Endothelial cell of umbilical vein (primary cell): ENCODE measurements at regions not wholly inside any gene's neighbourhood (a gene's known extent, or its start where the extent isn't known, plus 50 kb on each side); places are given as distances from the start of the nearest gene placed in this dataset.
"Not testable (repeated sequence)": the region's sequence is repeated elsewhere in the genome, so short reads cannot be mapped to it uniquely, and the experiment has no call there.

Experiments used
- BruUV-seq: library from RNA; stranded (reverse); fragments of 400-500 nt; replicated peaks from 2 replicates; lab custom pipeline; 2021; lab: Mats Ljungman, UMichigan
- CTCF ChIA-PET: fragments of 300-600, 350-600 bp; sonication (Branson Sonifier 250); formaldehyde crosslinking; loops from one replicate; lab custom pipeline; 2021; ENCODE audit warnings: antibody characterized with exemption, inconsistent platforms; lab: Charles Lee
- POLR2A ChIA-PET: fragments of 300-600, 350-600 bp; sonication (Branson Sonifier 250); formaldehyde crosslinking; loops from one replicate; lab custom pipeline; 2021; ENCODE audit warnings: antibody characterized with exemption, inconsistent platforms; lab: Charles Lee
- DNase-seq: peaks from one replicate; pipeline ENCODE4 v3.0.0-alpha.2; 2011; ENCODE audit warnings: low read depth, low spot score
- FAIRE-seq: peaks from 2 replicates; lab custom pipeline; 2011; peaks lifted over from hg19 to GRCh38; lab: Jason Lieb, UNC
- H2AFZ ChIP-seq: 2 replicates; pipeline ENCODE4 v1.6.0; 2012; ENCODE audit warnings: low read depth, low read length, control low read depth, inconsistent platforms
- H3K27ac ChIP-seq: 2 replicates; pipeline ENCODE4 v1.5.1; 2011; ENCODE audit warnings: low read depth, mild to moderate bottlenecking, control low read depth, low read length, moderate library complexity; ENCODE audit not compliant: insufficient read depth
- H3K27me3 ChIP-seq, 2 experiments: 2 replicates each; pipeline versions ENCODE4 v1.6.0 to v1.6.1; 2011; ENCODE audit warnings: low read length in 2 of 2, mixed read lengths in 1 of 2; ENCODE audit not compliant: control insufficient read depth in 2 of 2, insufficient read depth in 2 of 2
- H3K36me3 ChIP-seq, 2 experiments: 2 replicates in 1 of 2; 3 replicates in 1 of 2; pipeline ENCODE4 v1.5.1; 2011; ENCODE audit warnings: low read length in 2 of 2, mild to moderate bottlenecking in 1 of 2, moderate library complexity in 1 of 2; ENCODE audit not compliant: control insufficient read depth in 2 of 2, insufficient read depth in 2 of 2; ENCODE audit errors: extremely low read depth in 1 of 2
- H3K4me1 ChIP-seq: 3 replicates; pipeline ENCODE4 v1.5.1; 2011; ENCODE audit warnings: mild to moderate bottlenecking, low read length; ENCODE audit not compliant: control insufficient read depth, insufficient read depth; ENCODE audit errors: extremely low read depth
- H3K4me2 ChIP-seq: 2 replicates; pipeline ENCODE4 v1.6.1; 2011; ENCODE audit warnings: low read length, control low read depth, mixed read lengths; ENCODE audit not compliant: insufficient read depth
- H3K4me3 ChIP-seq, 3 experiments: fragments of 200-600 bp in 1 of 3; sonication (generic), shearing (Covaris generic) in 1 of 3; replicated peaks in 1 of 3; 2 replicates each; pipeline ENCODE4 v1.5.1; 2011 to 2016; ENCODE audit warnings: control low read depth in 3 of 3, low read length in 3 of 3, mild to moderate bottlenecking in 2 of 3, inconsistent platforms in 1 of 3, low read depth in 1 of 3, moderate library complexity in 1 of 3; ENCODE audit not compliant: insufficient read depth in 1 of 3
- H3K79me2 ChIP-seq: 2 replicates; pipeline ENCODE4 v1.6.0; 2012; ENCODE audit warnings: low read length, inconsistent platforms; ENCODE audit not compliant: control insufficient read depth, insufficient read depth
- H3K9ac ChIP-seq: replicated peaks from 2 replicates; pipeline ENCODE3; 2011; ENCODE audit warnings: low read length, control low read depth; ENCODE audit not compliant: insufficient read depth; ENCODE audit errors: extremely low read depth
- H3K9me1 ChIP-seq: replicated peaks from 3 replicates; pipeline ENCODE4 v1.6.0; 2011; ENCODE audit warnings: mild to moderate bottlenecking, low read length; ENCODE audit not compliant: control insufficient read depth, insufficient read depth; ENCODE audit errors: extremely low read depth
- H3K9me3 ChIP-seq: replicated peaks from 2 replicates; pipeline ENCODE4 v1.5.1; 2012; ENCODE audit warnings: low read length, inconsistent platforms; ENCODE audit not compliant: control insufficient read depth, insufficient read depth
- H4K20me1 ChIP-seq: replicated peaks from 2 replicates; pipeline ENCODE3; 2011; ENCODE audit warnings: mild to moderate bottlenecking, low read length; ENCODE audit not compliant: control insufficient read depth, insufficient read depth; ENCODE audit errors: extremely low read depth
- dilution Hi-C: fragments of 300-500 bp; cut with MboI; formaldehyde crosslinking; loops from one replicate; pipeline ENCODE4 v1.15.0; 2019; ENCODE audit warnings: low sequenced_read_pairs; ENCODE audit not compliant: extremely low pct_ligation_motif_present
- intact Hi-C: fragments of 100-400 bp; cut with micrococcal nuclease; formaldehyde crosslinking; loops from one replicate; pipeline ENCODE4 v1.10.0; 2022

DNA sequence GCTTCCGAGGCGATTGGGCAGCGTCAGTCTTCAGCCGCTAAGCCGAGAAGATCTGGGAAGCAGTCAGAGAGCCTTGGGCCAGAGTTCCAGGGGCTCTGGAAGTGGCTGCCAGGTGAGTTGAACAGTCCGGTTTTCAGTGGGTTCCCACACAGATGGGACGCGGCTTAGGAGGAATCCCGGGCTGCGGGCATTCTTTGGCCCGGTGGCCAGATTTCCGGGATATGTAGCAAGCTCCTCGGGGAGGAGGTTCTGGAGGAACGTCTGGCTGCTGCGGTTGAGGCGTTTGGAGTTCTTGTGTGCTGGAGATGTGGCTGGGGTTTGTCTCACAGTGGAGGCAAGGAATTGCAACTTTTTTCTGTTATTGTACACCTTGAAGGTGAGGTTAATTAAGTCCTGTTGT, 182.6 kb downstream of the CD83 start:
- H3K4me3 ChIP-seq, POLR2A ChIA-PET, FAIRE-seq, BruUV-seq, H2AFZ ChIP-seq, H3K4me1 ChIP-seq, H3K36me3 ChIP-seq, intact Hi-C loops, H3K27ac ChIP-seq, H3K79me2 ChIP-seq, H3K9me3 ChIP-seq, CTCF ChIA-PET, H3K4me2 ChIP-seq, DNase-seq, H3K27me3 ChIP-seq, H4K20me1 ChIP-seq, H3K9ac ChIP-seq, H3K9me1 ChIP-seq, dilution Hi-C loops: not testable (repeated sequence)

DNA sequence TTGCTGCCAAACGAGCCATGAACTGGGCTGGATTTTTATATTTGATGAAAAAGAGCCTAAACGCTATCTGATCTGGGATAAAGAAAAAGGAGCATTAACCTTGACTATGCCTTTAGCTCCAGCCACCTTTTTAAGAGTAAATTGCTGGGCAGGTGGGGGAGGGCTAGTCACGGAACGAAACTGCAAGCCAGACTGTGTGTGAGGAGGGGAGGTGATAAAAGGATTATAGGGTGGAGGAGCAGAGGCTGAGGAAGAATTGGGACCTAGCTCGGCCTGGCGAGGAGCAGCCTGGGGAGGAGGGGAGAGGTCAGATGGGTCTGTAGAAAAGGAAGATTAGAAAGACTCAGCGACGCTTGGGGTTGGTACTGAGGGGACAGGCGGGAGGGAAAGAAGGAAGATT, 183.1 kb downstream of the CD83 start:
- H3K4me1 ChIP-seq, intact Hi-C loops, H3K4me2 ChIP-seq, H3K27me3 ChIP-seq, H2AFZ ChIP-seq, BruUV-seq, H3K79me2 ChIP-seq, FAIRE-seq, H3K9me3 ChIP-seq, DNase-seq, H3K9ac ChIP-seq, CTCF ChIA-PET, H3K27ac ChIP-seq, dilution Hi-C loops, H3K9me1 ChIP-seq, H3K4me3 ChIP-seq, POLR2A ChIA-PET, H4K20me1 ChIP-seq, H3K36me3 ChIP-seq: not testable (repeated sequence)

DNA sequence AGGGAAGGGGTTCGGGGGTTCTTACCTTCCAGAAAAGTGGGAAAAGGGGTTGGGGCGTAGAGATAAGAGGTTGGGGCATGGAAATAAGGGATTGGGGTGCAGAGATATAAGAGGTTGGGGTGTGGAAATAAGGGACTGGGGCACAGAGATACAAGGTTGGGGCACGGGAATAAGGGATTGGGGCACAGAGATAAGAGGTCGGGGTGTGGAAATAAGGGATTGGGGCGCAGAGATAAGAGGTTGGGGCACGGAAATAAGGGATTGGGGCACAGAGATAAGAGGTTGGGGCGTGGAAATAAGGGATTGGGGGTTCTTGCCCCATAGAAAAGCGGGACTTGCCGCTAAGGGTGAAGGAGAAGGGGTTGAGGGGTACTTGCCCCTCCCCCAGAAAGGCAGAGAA, 183.9 kb downstream of the CD83 start:
- H3K9ac ChIP-seq, H3K4me1 ChIP-seq, H3K4me2 ChIP-seq, H2AFZ ChIP-seq, BruUV-seq, FAIRE-seq, dilution Hi-C loops, H3K9me1 ChIP-seq, H3K4me3 ChIP-seq, H3K36me3 ChIP-seq, H4K20me1 ChIP-seq, H3K27ac ChIP-seq, H3K79me2 ChIP-seq, POLR2A ChIA-PET, CTCF ChIA-PET, H3K27me3 ChIP-seq, DNase-seq, H3K9me3 ChIP-seq, intact Hi-C loops: not testable (repeated sequence)
